ENCODE measurements at regions not wholly inside any gene's neighbourhood (a gene's known extent, or its start where the extent isn't known, plus 50 kb on each side); places are given as distances from the start of the nearest gene placed in this dataset.
"Not testable (repeated sequence)": the region's sequence is repeated elsewhere in the genome, so short reads cannot be mapped to it uniquely, and the experiment has no call there.

GRCh38 chr5:2863133-2863532 is 111.7 kb upstream of the IRX2 start:
- TF ChIP-seq CTCF (conservative IDR thresholded peaks at IDR 0.05; ENCODE audit: low read depth, low read length): no peak
- no peak overlapping the region for H3K4me3 ChIP-seq (ENCODE audit: low read depth, low read length)

GRCh38 chr5:2862176-2862575 is 110.7 kb upstream of the IRX2 start:
- DNase-seq (ENCODE audit: low read depth): not testable (repeated sequence)

More at GRCh38 chr5:2863133-2863532, 111.7 kb upstream of the IRX2 start:
- no peak for DNase-seq (ENCODE audit: low read depth)

GRCh38 chr5:2861605-2862004 is 110.1 kb upstream of the IRX2 start:
- H3K4me3 ChIP-seq (ENCODE audit: low read depth, low read length): no peak overlapping the region
- DNase-seq (ENCODE audit: low read depth): no peak
- TF ChIP-seq CTCF (conservative IDR thresholded peaks at IDR 0.05; ENCODE audit: low read depth, low read length): no peak

More at GRCh38 chr5:2862176-2862575, 110.7 kb upstream of the IRX2 start:
- not testable (repeated sequence) for H3K4me3 ChIP-seq (ENCODE audit: low read depth, low read length)

- no peak overlapping the region for H3K4me3 ChIP-seq (ENCODE audit: low read depth, low read length)
- no peak for TF ChIP-seq CTCF (conservative IDR thresholded peaks at IDR 0.05; ENCODE audit: low read depth, low read length)
- no peak for DNase-seq (ENCODE audit: low read depth)
Measured at GRCh38 chr5:2860101-2860500, 108.6 kb upstream of the IRX2 start.

GRCh38 chr5:2857837-2858236 is 106.4 kb upstream of the IRX2 start:
- H3K4me3 ChIP-seq (ENCODE audit: low read depth, low read length): no peak overlapping the region
- TF ChIP-seq CTCF (conservative IDR thresholded peaks at IDR 0.05; ENCODE audit: low read depth, low read length): no peak
- DNase-seq (ENCODE audit: low read depth): no peak

GRCh38 chr5:2856206-2856605 is 104.7 kb upstream of the IRX2 start:
- TF ChIP-seq CTCF (conservative IDR thresholded peaks at IDR 0.05; ENCODE audit: low read depth, low read length): no peak
- no peak for DNase-seq (ENCODE audit: low read depth)
- H3K4me3 ChIP-seq (ENCODE audit: low read depth, low read length): no peak overlapping the region

- H3K4me3 ChIP-seq (ENCODE audit: low read depth, low read length): no peak overlapping the region
- no peak for DNase-seq (ENCODE audit: low read depth)
- no peak for TF ChIP-seq CTCF (conservative IDR thresholded peaks at IDR 0.05; ENCODE audit: low read depth, low read length)
Measured at GRCh38 chr5:2852446-2852845, 101.0 kb upstream of the IRX2 start.

- TF ChIP-seq CTCF (conservative IDR thresholded peaks at IDR 0.05; ENCODE audit: low read depth, low read length): no peak
- DNase-seq (ENCODE audit: low read depth): no peak
- H3K4me3 ChIP-seq (ENCODE audit: low read depth, low read length): no peak overlapping the region
Measured at GRCh38 chr5:2851895-2852294, 100.4 kb upstream of the IRX2 start.
